K562 (cell line): ENCODE measurements at regions not wholly inside any gene's neighbourhood (a gene's known extent, or its start where the extent isn't known, plus 50 kb on each side); places are given as distances from the start of the nearest gene placed in this dataset.

ENCODE experiments used
- ATAC-seq: fragments of 200-7000 bp; cut with Tn5 transposase; 3 replicates; pipeline ENCODE4 v1.9.1; 2020; ENCODE audit warnings: moderate library complexity
- BruUV-seq: library from RNA; stranded (reverse); fragments of 400-500 nt; replicated peaks from 2 replicates; lab custom pipeline; 2021; lab: Mats Ljungman, UMichigan
- CTCF ChIA-PET: fragments of 300-600 bp; formaldehyde crosslinking; extraction: SDS; loops from one replicate; lab custom pipeline; 2021; ENCODE audit warnings: low intra/inter-chr PET ratio; lab: Yijun Ruan, JAX
- POLR2A ChIA-PET: fragments of 300-600, 350-650 bp; sonication (Branson Sonifier 250); formaldehyde crosslinking; extraction: SDS; loops from one replicate; lab custom pipeline; 2021; ENCODE audit warnings: antibody characterized with exemption, inconsistent platforms; lab: Yijun Ruan, JAX
- DNase-seq, 4 experiments: peaks; one replicate each; pipeline versions ENCODE4 v3.0.0 to v3.0.0-alpha.2; 2011 to 2018; ENCODE audit warnings: low spot score in 3 of 4, mixed read lengths in 3 of 4; ENCODE audit errors: extremely low read depth in 1 of 4
- FAIRE-seq: peaks from 2 replicates; lab custom pipeline; 2011; peaks lifted over from hg19 to GRCh38; lab: Jason Lieb, UNC
- H2AFZ ChIP-seq: 2 replicates; pipeline ENCODE4 v1.6.0; 2011; ENCODE audit warnings: low read depth, low read length, control low read depth, inconsistent platforms
- H3K27ac ChIP-seq: fragments of 200-600 bp; 3 replicates; pipeline ENCODE4 v1.8.0; 2011; ENCODE audit warnings: low read depth, mild to moderate bottlenecking, control low read depth, inconsistent platforms, low read length, moderate library complexity, mixed read lengths; ENCODE audit errors: extremely low read depth
- H3K27me3 ChIP-seq, 2 experiments: fragments of 300-600 bp in 1 of 2; 2 replicates in 1 of 2; 3 replicates in 1 of 2; pipeline versions ENCODE4 v1.6.0 to v1.8.0; 2011; ENCODE audit warnings: inconsistent platforms in 2 of 2, low read length in 2 of 2, mild to moderate bottlenecking in 1 of 2, mixed read lengths in 1 of 2, moderate library complexity in 1 of 2; ENCODE audit not compliant: control insufficient read depth in 2 of 2, insufficient read depth in 2 of 2
- H3K36me3 ChIP-seq: fragments of 300-600 bp; 3 replicates; pipeline ENCODE4 v1.8.0; 2011; ENCODE audit warnings: mild to moderate bottlenecking, low read length, inconsistent platforms; ENCODE audit not compliant: control insufficient read depth, insufficient read depth
- H3K4me1 ChIP-seq, 2 experiments: fragments of 200-600 bp in 1 of 2; replicated peaks in 1 of 2; 2 replicates in 1 of 2; 3 replicates in 1 of 2; pipeline versions ENCODE4 v1.5.1 to v1.8.0; 2011; ENCODE audit warnings: inconsistent platforms in 2 of 2, low read length in 2 of 2, mild to moderate bottlenecking in 1 of 2, mixed read lengths in 1 of 2, moderate library complexity in 1 of 2; ENCODE audit not compliant: control insufficient read depth in 2 of 2, insufficient read depth in 2 of 2
- H3K4me2 ChIP-seq: 2 replicates; pipeline ENCODE4 v1.6.1; 2011; ENCODE audit warnings: low read length, control low read depth, inconsistent platforms, mixed read lengths; ENCODE audit not compliant: insufficient read depth
- H3K4me3 ChIP-seq: fragments of 200-600 bp; sonication (generic), shearing (Covaris generic); 2 replicates; pipeline ENCODE4 v1.5.1; 2016; ENCODE audit warnings: control low read depth, inconsistent platforms
- H3K79me2 ChIP-seq: fragments of 200-600 bp; 3 replicates; pipeline ENCODE4 v1.8.0; 2011; ENCODE audit warnings: low read length, inconsistent platforms; ENCODE audit not compliant: control insufficient read depth, insufficient read depth
- H3K9ac ChIP-seq, 2 experiments: 2 replicates each; pipeline versions ENCODE4 v1.6.0 to v1.6.1; 2011; ENCODE audit warnings: low read depth in 2 of 2, low read length in 2 of 2, control low read depth in 1 of 2, inconsistent platforms in 1 of 2, mild to moderate bottlenecking in 1 of 2, mixed read lengths in 1 of 2; ENCODE audit not compliant: insufficient read depth in 1 of 2
- H3K9me1 ChIP-seq: one replicate; pipeline ENCODE4 v1.6.0; 2011; ENCODE audit warnings: inconsistent platforms, mild to moderate bottlenecking, low read length, moderate library complexity; ENCODE audit not compliant: control insufficient read depth, insufficient read depth
- H3K9me3 ChIP-seq: replicated peaks from 2 replicates; pipeline ENCODE4 v1.5.1; 2011; ENCODE audit warnings: low read depth, low read length, inconsistent platforms; ENCODE audit not compliant: control insufficient read depth, insufficient read depth
- H4K20me1 ChIP-seq: replicated peaks from 2 replicates; pipeline ENCODE4 v1.6.1; 2011; ENCODE audit warnings: low read length, inconsistent platforms, mixed read lengths; ENCODE audit not compliant: control insufficient read depth, insufficient read depth
- BRD4 ChIP-seq: fragments of 200-600 bp; sonication (generic); IDR thresholded peaks from 2 replicates; pipeline ENCODE4 v1.6.1; 2017; ENCODE audit warnings: inconsistent platforms
- CBX5 ChIP-seq: IDR thresholded peaks from 2 replicates; pipeline ENCODE4 v1.6.1; 2014; ENCODE audit warnings: low read depth, borderline replicate concordance
- FOXJ3 ChIP-seq: sonication (generic); formaldehyde crosslinking; IDR thresholded peaks from 2 replicates; pipeline ENCODE4 v1.4.0; 2020; ENCODE audit warnings: mild to moderate bottlenecking, missing genetic modification reagents
- HCFC1 ChIP-seq: IDR thresholded peaks from 2 replicates; pipeline ENCODE4 v1.6.1; 2012; ENCODE audit warnings: low read depth, low read length, improper control_type of control experiment
- IRF9 ChIP-seq: fragments of 450-650 bp; IDR thresholded peaks from 2 replicates; pipeline ENCODE4 v1.6.1; 2016; ENCODE audit warnings: missing biosample characterization, missing genetic modification characterization
- KAT8 ChIP-seq: fragments of 450-650 bp; IDR thresholded peaks from 2 replicates; pipeline ENCODE4 v1.6.1; 2016; ENCODE audit warnings: low read depth, mild to moderate bottlenecking
- KLF10 ChIP-seq: fragments of 250-450 bp; sonication (Bioruptor Pico); IDR thresholded peaks from 2 replicates; pipeline ENCODE4 v1.6.1; 2021; ENCODE audit warnings: matching md5 sums
- MAZ ChIP-seq, 2 experiments: fragments of 450-650 bp in 1 of 2; sonication (generic) in 1 of 2; formaldehyde crosslinking; IDR thresholded peaks in 1 of 2; conservative IDR thresholded peaks in 1 of 2; 2 replicates each; pipeline versions ENCODE4 v1.4.0 to v1.5.0; 2020; ENCODE audit warnings: mild to moderate bottlenecking in 1 of 2, missing genetic modification reagents in 1 of 2
- MECOM ChIP-seq: fragments of 250-450 bp; sonication (Bioruptor Pico); IDR thresholded peaks from 2 replicates; pipeline ENCODE4 v1.8.0; 2022; ENCODE audit warnings: inconsistent platforms
- MYBL2 ChIP-seq, 2 experiments: fragments of 450-650 bp in 1 of 2; sonication (generic) in 1 of 2; formaldehyde crosslinking in 1 of 2; IDR thresholded peaks; 2 replicates each; pipeline versions ENCODE4 v1.6.1 to v1.8.1; 2017 to 2022; ENCODE audit warnings: borderline replicate concordance in 1 of 2, inconsistent platforms in 1 of 2, low read depth in 1 of 2, mild to moderate bottlenecking in 1 of 2, missing genetic modification reagents in 1 of 2, moderate library complexity in 1 of 2
- PHF8 ChIP-seq: fragments of 200-600 bp; sonication (generic); IDR thresholded peaks from 2 replicates; pipeline ENCODE4 v1.6.1; 2012; ENCODE audit warnings: mixed run types, mild to moderate bottlenecking, inconsistent platforms, low read length, moderate library complexity, borderline replicate concordance
- PRPF4 ChIP-seq: fragments of 200-400 bp; formaldehyde crosslinking; IDR thresholded peaks from one replicate; pipeline ENCODE4 v1.6.1; 2017; ENCODE audit warnings: low read length, low read depth, mild to moderate bottlenecking; ENCODE audit not compliant: insufficient read depth, poor library complexity, severe bottlenecking
- RNF2 ChIP-seq: sonication (generic); IDR thresholded peaks from 2 replicates; pipeline ENCODE4 v1.6.1; 2016
- STAT5B ChIP-seq: fragments of 250-450 bp; sonication (Bioruptor Pico); IDR thresholded peaks from 2 replicates; pipeline ENCODE4 v1.8.0; 2021; ENCODE audit warnings: mild to moderate bottlenecking, inconsistent platforms
- ZBTB2 ChIP-seq: fragments of 450-650 bp; IDR thresholded peaks from 2 replicates; pipeline ENCODE4 v1.6.1; 2016; ENCODE audit warnings: antibody characterized with exemption
- ZNF449 ChIP-seq: fragments of 250-450 bp; sonication (Bioruptor Pico); IDR thresholded peaks from 2 replicates; pipeline ENCODE4 v1.8.0; 2022; ENCODE audit warnings: moderate library complexity, mild to moderate bottlenecking, inconsistent platforms
- WGBS: fragments of 100-300 bp; shearing (Covaris generic); methylation state at CpG from one replicate; pipeline ENCODE4 v1.1.6; 2016; ENCODE audit warnings: low coverage, mixed read lengths; ENCODE audit not compliant: insufficient coverage; ENCODE audit errors: missing lambda C conversion rate; 5-methylcytosine and 5-hydroxymethylcytosine counted together
- in situ Hi-C: fragments of 300-500 bp; cut with MboI; formaldehyde crosslinking; loops from 4 replicates; pipeline ENCODE4 v1.15.0; 2018; ENCODE audit warnings: inconsistent platforms, mixed read lengths
- intact Hi-C: fragments of 100-400 bp; cut with micrococcal nuclease; formaldehyde crosslinking; loops from 2 replicates; pipeline ENCODE4 v1.14.2; 2022
- TF ChIP-seq, protein P1 (sequence below), 2 experiments: fragments of 250-450 bp in 1 of 2; fragments of 450-650 bp in 1 of 2; sonication (Bioruptor Pico) in 1 of 2; IDR thresholded peaks; 2 replicates each; pipeline versions ENCODE4 v1.6.1 to v1.8.0; 2016 to 2021; ENCODE audit warnings: mild to moderate bottlenecking in 2 of 2, moderate library complexity in 2 of 2, missing compliant biosample characterization in 1 of 2, missing genetic modification characterization in 1 of 2

GRCh38 chr12:67876305-67876915 lies 112.8 kb upstream of the IFNG-AS1 start (continued):
- no peak for TF ChIP-seq HCFC1
- TF ChIP-seq, all 486 proteins: peak for 0

GRCh38 chr12:67877727-67878126 lies 111.5 kb upstream of the IFNG-AS1 start:
- Histone ChIP-seq H3K79me2 (no peaks in the 10 kb centered on the region), H3K36me3 (no peaks in the 10 kb centered on the region), H3K9me3 (no peaks in the 10 kb centered on the region), H3K27ac (no peak overlapping the region), H2AFZ (no peak overlapping the region), H3K9ac (no peak overlapping the region), H3K4me2 (no peak overlapping the region), H3K4me1 (no peaks in the 10 kb centered on the region), H3K27me3 (no peaks in the 10 kb centered on the region; a peak in 1 of 5 replicates), H4K20me1 (no peaks in the 10 kb centered on the region), H3K4me3 (no peak overlapping the region), H3K9me1 (no peaks in the 10 kb centered on the region)
- in situ Hi-C loops, result no loop called here
- ATAC-seq (no peak), DNase-seq (no peak), FAIRE-seq (no peak)
- no TSS peak for BruUV-seq
- CTCF ChIA-PET, result no interaction called here
- WGBS, result 5% methylated on average over 3 of the region's 3 CpGs
- intact Hi-C loops, result no loop called here
- TF ChIP-seq MYBL2 (IDR thresholded peaks at IDR 0.05; ENCODE audit: low read depth), result no peak
- TF ChIP-seq MYBL2 (CRISPR knock-in tag; IDR thresholded peaks at IDR 0.05; ENCODE audit: borderline replicate concordance), result no peak
- TF ChIP-seq IRF9 (tag), result no peak
- TF ChIP-seq PHF8, result no peak
- TF ChIP-seq RNF2, result no peak
- TF ChIP-seq ZBTB2, result no peak
- no peak for TF ChIP-seq PRPF4
- no peak for TF ChIP-seq MAZ (CRISPR knock-in tag; conservative IDR thresholded peaks at IDR 0.05 in 1 of 2, IDR thresholded peaks at IDR 0.05 in 1 of 2)
- TF ChIP-seq KAT8, result no peak
- no peak for TF ChIP-seq FOXJ3 (CRISPR knock-in tag)
- no peak for TF ChIP-seq ZNF449 (CRISPR knock-in tag)
- TF ChIP-seq KLF10 (CRISPR knock-in tag), result no peak
- no peak for TF ChIP-seq CBX5
- TF ChIP-seq MECOM (CRISPR knock-in tag), result no peak
- TF ChIP-seq, protein P1, sequence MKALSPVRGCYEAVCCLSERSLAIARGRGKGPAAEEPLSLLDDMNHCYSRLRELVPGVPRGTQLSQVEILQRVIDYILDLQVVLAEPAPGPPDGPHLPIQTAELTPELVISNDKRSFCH (CRISPR knock-in tag; IDR thresholded peaks at IDR 0.05), result no peak
- TF ChIP-seq, protein P1 (tag; IDR thresholded peaks at IDR 0.05), result no peak
- TF ChIP-seq BRD4, result no peak
- no peak for TF ChIP-seq STAT5B
- TF ChIP-seq, all 486 proteins: peak for 0
- POLR2A ChIA-PET, result no interaction called here
